ENCODE measurements at regions not wholly inside any gene's neighbourhood (a gene's known extent, or its start where the extent isn't known, plus 50 kb on each side); places are given as distances from the start of the nearest gene placed in this dataset.

DNA sequence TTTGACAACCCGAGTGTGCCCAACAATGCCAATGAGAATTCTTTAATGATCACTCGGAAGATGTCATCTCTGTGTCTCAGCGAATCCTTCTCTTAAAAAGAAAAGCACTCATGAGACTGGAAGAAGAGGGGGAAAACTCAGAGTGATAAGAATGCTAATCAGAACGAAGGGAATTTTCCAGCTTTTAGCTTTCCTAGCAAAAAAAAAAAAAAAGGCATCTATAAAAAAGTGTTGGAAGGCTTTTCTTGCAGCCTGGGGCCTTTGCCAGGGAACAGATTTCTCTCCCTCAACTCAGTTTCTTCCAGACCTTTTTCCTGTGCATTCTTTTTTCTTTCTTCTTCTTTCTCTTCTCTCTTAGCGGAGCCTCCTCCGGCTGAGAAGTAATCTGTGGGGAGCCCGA is 80.5 kb upstream of the NEO1 start:
- H3K4me1 ChIP-seq (ENCODE audit: insufficient read depth, low read length), result no peaks in the 10 kb centered on the region
- no peaks in the 10 kb centered on the region for H3K79me2 ChIP-seq (ENCODE audit: insufficient read depth, low read length)
- no peak overlapping the region for H2AK5ac ChIP-seq (ENCODE audit: insufficient read length, low read length)
- H3K27me3 Mint-ChIP-seq (ENCODE audit: low read depth), result peaks cover 2% of the 10 kb centered on the region; the same call in 1 of the 2 replicates
- no peak overlapping the region for H2BK12ac ChIP-seq (ENCODE audit: insufficient read length, low read depth, low read length)
- H3K79me1 ChIP-seq (ENCODE audit: insufficient read depth, low read depth, low read length, poor library complexity, severe bottlenecking), result no peaks in the 10 kb centered on the region
- no peak overlapping the region for H3K4ac ChIP-seq (ENCODE audit: low read depth, low read length)
- no peak overlapping the region for H3K56ac ChIP-seq (ENCODE audit: insufficient read length, low read depth, low read length)
- no peak for DNase-seq
- no peak overlapping the region for H3K14ac ChIP-seq (ENCODE audit: insufficient read depth, low read length)
- H3K9me3 ChIP-seq (ENCODE audit: control insufficient read depth, low read depth, low read length), result no peaks in the 10 kb centered on the region
- no CpG with 5 or more reads among the region's 7 CpGs for WGBS (ENCODE audit: extremely low coverage, insufficient read length, low lambda C conversion rate)
- H3K27ac Mint-ChIP-seq, result no peak overlapping the region
- H2BK5ac ChIP-seq (ENCODE audit: insufficient read length, low read length), result no peak overlapping the region
- no peaks in the 10 kb centered on the region for H3K23me2 ChIP-seq (ENCODE audit: insufficient read length, low read depth, low read length, poor library complexity, severe bottlenecking)
- no peak overlapping the region for H3K18ac ChIP-seq (ENCODE audit: insufficient read length, low read depth, low read length)
- H3K4me2 ChIP-seq (ENCODE audit: insufficient read depth, insufficient read length, low read length), result no peak overlapping the region
- H2BK15ac ChIP-seq (ENCODE audit: low read depth, low read length), result no peak overlapping the region
- H3T11ph ChIP-seq (ENCODE audit: low read length), result no peak overlapping the region
- H4K8ac ChIP-seq (replicated peaks; ENCODE audit: insufficient read length, low read depth, low read length), result no peak overlapping the region
- no peaks in the 10 kb centered on the region for H3K36me3 Mint-ChIP-seq (ENCODE audit: insufficient read depth in 1 of 3, low read depth in 3 of 3)
- no peak overlapping the region for H4K5ac ChIP-seq (ENCODE audit: insufficient read length, low read depth, low read length)
- no peaks in the 10 kb centered on the region for H3K27me3 ChIP-seq (ENCODE audit: insufficient read depth, low read length)
- H4K20me1 ChIP-seq (ENCODE audit: control insufficient read depth, insufficient read depth, insufficient read length), result no peaks in the 10 kb centered on the region
- no peak overlapping the region for H4K91ac ChIP-seq (ENCODE audit: insufficient read length, low read depth, low read length)
- no peak overlapping the region for H2BK120ac ChIP-seq (ENCODE audit: low read depth, low read length, poor library complexity, severe bottlenecking)
- no peak overlapping the region for H2AFZ ChIP-seq (ENCODE audit: low read length)
- TF ChIP-seq, protein P1, sequence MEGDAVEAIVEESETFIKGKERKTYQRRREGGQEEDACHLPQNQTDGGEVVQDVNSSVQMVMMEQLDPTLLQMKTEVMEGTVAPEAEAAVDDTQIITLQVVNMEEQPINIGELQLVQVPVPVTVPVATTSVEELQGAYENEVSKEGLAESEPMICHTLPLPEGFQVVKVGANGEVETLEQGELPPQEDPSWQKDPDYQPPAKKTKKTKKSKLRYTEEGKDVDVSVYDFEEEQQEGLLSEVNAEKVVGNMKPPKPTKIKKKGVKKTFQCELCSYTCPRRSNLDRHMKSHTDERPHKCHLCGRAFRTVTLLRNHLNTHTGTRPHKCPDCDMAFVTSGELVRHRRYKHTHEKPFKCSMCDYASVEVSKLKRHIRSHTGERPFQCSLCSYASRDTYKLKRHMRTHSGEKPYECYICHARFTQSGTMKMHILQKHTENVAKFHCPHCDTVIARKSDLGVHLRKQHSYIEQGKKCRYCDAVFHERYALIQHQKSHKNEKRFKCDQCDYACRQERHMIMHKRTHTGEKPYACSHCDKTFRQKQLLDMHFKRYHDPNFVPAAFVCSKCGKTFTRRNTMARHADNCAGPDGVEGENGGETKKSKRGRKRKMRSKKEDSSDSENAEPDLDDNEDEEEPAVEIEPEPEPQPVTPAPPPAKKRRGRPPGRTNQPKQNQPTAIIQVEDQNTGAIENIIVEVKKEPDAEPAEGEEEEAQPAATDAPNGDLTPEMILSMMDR (conservative IDR thresholded peaks at IDR 0.05), result no peak
- no peak overlapping the region for H2BK20ac ChIP-seq (ENCODE audit: low read depth, low read length, poor library complexity, severe bottlenecking)
- H3K9ac ChIP-seq (ENCODE audit: extremely low read depth, insufficient read length, low read length), result no peak overlapping the region
- H3K9me3 Mint-ChIP-seq, result no peaks in the 10 kb centered on the region
- H3K27ac ChIP-seq (ENCODE audit: insufficient read length, low read depth, low read length), result no peak overlapping the region
- no peak overlapping the region for H3K4me3 Mint-ChIP-seq
- no peak overlapping the region for H3K23ac ChIP-seq (ENCODE audit: insufficient read length, low read depth, low read length)
- peaks cover 3% of the 10 kb centered on the region in 2 experiments; a peak in 1 of 4 replicates for H3K4me1 Mint-ChIP-seq
